GM12878 (cell line): ENCODE measurements at regions not wholly inside any gene's neighbourhood (a gene's known extent, or its start where the extent isn't known, plus 50 kb on each side); places are given as distances from the start of the nearest gene placed in this dataset.

Source experiments
- ATF7 ChIP-seq: fragments of 450-650 bp; IDR thresholded peaks from 2 replicates; pipeline ENCODE4 v1.6.1; 2016; ENCODE audit warnings: low read depth, mild to moderate bottlenecking
- BACH1 ChIP-seq: fragments of 450-650 bp; IDR thresholded peaks from 2 replicates; pipeline ENCODE4 v1.6.1; 2017; ENCODE audit warnings: mild to moderate bottlenecking, borderline replicate concordance
- CEBPB ChIP-seq, 2 experiments: fragments of 150-350 bp in 1 of 2; IDR thresholded peaks; 2 replicates each; pipeline ENCODE4 v1.6.1; 2012 to 2014; ENCODE audit warnings: low read depth in 2 of 2, low read length in 2 of 2, borderline replicate concordance in 1 of 2, inconsistent platforms in 1 of 2
- CTCF ChIP-seq, 3 experiments: IDR thresholded peaks in 2 of 3; conservative IDR thresholded peaks in 1 of 3; 2 replicates each; pipeline ENCODE4 v1.5.1; 2011; ENCODE audit warnings: low read depth in 3 of 3, low read length in 3 of 3, mild to moderate bottlenecking in 3 of 3, control low read depth in 2 of 3, moderate library complexity in 2 of 3, inconsistent platforms in 1 of 3, mixed read lengths in 1 of 3; ENCODE audit not compliant: control insufficient read depth in 2 of 3, insufficient read depth in 1 of 3; ENCODE audit errors: extremely low read depth in 1 of 3
- EZH2 ChIP-seq: IDR thresholded peaks from 2 replicates; pipeline ENCODE4 v1.6.1; 2012; ENCODE audit warnings: low read depth, mild to moderate bottlenecking, control low read depth, inconsistent platforms, low read length, borderline replicate concordance; ENCODE audit not compliant: control insufficient read depth
- GATAD2B ChIP-seq: fragments of 450-650 bp; conservative IDR thresholded peaks from 2 replicates; pipeline ENCODE4 v1.6.1; 2017; ENCODE audit warnings: low read depth, mild to moderate bottlenecking, moderate library complexity
- HSF1 ChIP-seq: fragments of 150-350 bp; IDR thresholded peaks from 2 replicates; pipeline ENCODE4 v1.6.1; 2014; ENCODE audit warnings: mild to moderate bottlenecking, low read depth, low read length
- IKZF2 ChIP-seq, 2 experiments: fragments of 450-650 bp; IDR thresholded peaks; 2 replicates each; pipeline ENCODE4 v1.6.1; 2017; ENCODE audit warnings: mild to moderate bottlenecking in 2 of 2, moderate library complexity in 2 of 2
- IRF4 ChIP-seq: IDR thresholded peaks from 2 replicates; pipeline ENCODE4 v1.6.1; 2011; ENCODE audit warnings: low read depth, low read length
- MYC ChIP-seq: IDR thresholded peaks from 2 replicates; pipeline ENCODE4 v1.6.1; 2011; ENCODE audit warnings: mild to moderate bottlenecking, low read length, moderate library complexity, inconsistent platforms; ENCODE audit not compliant: insufficient read depth, insufficient replicate concordance, insufficient read length, severe bottlenecking
- NRF1 ChIP-seq: conservative IDR thresholded peaks from 2 replicates; pipeline ENCODE4 v1.6.1; 2011; ENCODE audit warnings: mild to moderate bottlenecking, low read depth, low read length, improper control_type of control experiment
- PAX5 ChIP-seq: IDR thresholded peaks from 2 replicates; pipeline ENCODE4 v1.6.1; 2011; ENCODE audit warnings: low read depth, low read length, borderline replicate concordance
- PML ChIP-seq: IDR thresholded peaks from 2 replicates; pipeline ENCODE4 v1.6.1; 2012; ENCODE audit warnings: low read length, inconsistent platforms
- POLR2AphosphoS2 ChIP-seq: IDR thresholded peaks from 2 replicates; pipeline ENCODE4 v1.6.1; 2011; ENCODE audit warnings: low read depth, mild to moderate bottlenecking, low read length, improper control_type of control experiment, moderate library complexity
- POLR2AphosphoS5 ChIP-seq: IDR thresholded peaks from 2 replicates; pipeline ENCODE4 v1.6.1; 2011; ENCODE audit warnings: mild to moderate bottlenecking, low read length, inconsistent platforms
- RELA ChIP-seq: fragments of 450-650 bp; IDR thresholded peaks from 2 replicates; pipeline ENCODE4 v1.8.0; 2014; ENCODE audit warnings: borderline replicate concordance; ENCODE audit not compliant: partially characterized antibody
- SREBF1 ChIP-seq: IDR thresholded peaks from 2 replicates; pipeline ENCODE4 v1.6.1; 2012; ENCODE audit warnings: mild to moderate bottlenecking, low read length
- STAT1 ChIP-seq: fragments of 450-650 bp; conservative IDR thresholded peaks from 2 replicates; pipeline ENCODE4 v1.6.1; 2014; ENCODE audit warnings: antibody characterized with exemption, mild to moderate bottlenecking
- YBX1 ChIP-seq: fragments of 450-650 bp; IDR thresholded peaks from 2 replicates; pipeline ENCODE4 v1.6.1; 2016; ENCODE audit warnings: antibody characterized with exemption
- TF ChIP-seq, protein P1 (sequence below): fragments of 150-350 bp; IDR thresholded peaks from 2 replicates; pipeline ENCODE4 v1.6.1; 2016; ENCODE audit warnings: low read depth, low read length
- TF ChIP-seq, protein P2 (sequence below): fragments of 450-650 bp; formaldehyde crosslinking; IDR thresholded peaks from 2 replicates; pipeline ENCODE4 v1.5.0; 2022; ENCODE audit warnings: mild to moderate bottlenecking, missing genetic modification characterization

DNA sequence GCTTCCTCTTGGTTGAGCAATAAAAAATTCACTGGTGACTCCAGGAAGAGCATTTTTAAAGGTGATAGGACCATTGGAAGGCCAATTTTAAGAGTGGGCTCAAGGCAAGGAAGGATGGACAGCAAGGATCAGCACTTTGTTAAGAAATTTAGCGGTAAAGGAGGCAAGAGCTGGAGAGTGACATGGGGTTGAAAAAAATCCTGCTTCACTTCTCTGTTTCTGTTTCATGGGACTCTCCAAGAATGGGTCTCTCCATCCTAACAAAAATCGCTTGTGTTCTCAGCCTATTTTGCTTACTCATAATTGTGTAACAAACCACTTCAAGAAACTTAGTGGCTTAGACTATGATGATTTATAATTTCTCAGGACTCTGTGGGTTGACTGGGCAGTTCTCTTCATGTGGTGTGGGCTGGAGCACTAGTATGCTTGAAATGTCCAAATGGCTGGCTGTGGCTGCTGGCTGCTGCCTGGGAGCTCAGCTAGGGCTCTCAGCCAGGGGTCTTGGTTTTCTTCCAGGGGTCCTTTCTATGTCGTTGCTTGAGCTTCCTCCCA is 59.8 kb upstream of the ZNRF2 start (continued):
- TF ChIP-seq CTCF (IDR thresholded peaks at IDR 0.05 in 2 of 3, conservative IDR thresholded peaks at IDR 0.05 in 1 of 3; ENCODE audit: control insufficient read depth in 2 of 3, extremely low read depth in 1 of 3, insufficient read depth in 1 of 3, low read depth in 3 of 3, low read length in 3 of 3) (no peak), PML (no peak), GATAD2B (0 out of 2 replicates have a peak, but pooled peaks have one; percentile 61), NRF1 (no peak), EZH2 (no peak), PAX5 (peak; percentile 56), RELA (no peak), POLR2AphosphoS2 (no peak), SREBF1 (no peak), POLR2AphosphoS5 (no peak), MYC (no peak), BACH1 (peak; percentile 91; the same call in 1 of the 2 replicates), STAT1 (no peak), IRF4 (0 out of 2 replicates have a peak, but pooled peaks have one; percentile 32), YBX1 (no peak), HSF1 (no peak), IKZF2 (IDR thresholded peaks at IDR 0.05) (peak; percentile 85 to 90), ATF7 (peak; percentile 59), CEBPB (IDR thresholded peaks at IDR 0.05; ENCODE audit: borderline replicate concordance in 1 of 2, low read depth in 2 of 2, low read length in 2 of 2) (peak in 1 of 2 experiments; percentile 60; a peak in 1 of 4 replicates)
- TF ChIP-seq, protein P1, sequence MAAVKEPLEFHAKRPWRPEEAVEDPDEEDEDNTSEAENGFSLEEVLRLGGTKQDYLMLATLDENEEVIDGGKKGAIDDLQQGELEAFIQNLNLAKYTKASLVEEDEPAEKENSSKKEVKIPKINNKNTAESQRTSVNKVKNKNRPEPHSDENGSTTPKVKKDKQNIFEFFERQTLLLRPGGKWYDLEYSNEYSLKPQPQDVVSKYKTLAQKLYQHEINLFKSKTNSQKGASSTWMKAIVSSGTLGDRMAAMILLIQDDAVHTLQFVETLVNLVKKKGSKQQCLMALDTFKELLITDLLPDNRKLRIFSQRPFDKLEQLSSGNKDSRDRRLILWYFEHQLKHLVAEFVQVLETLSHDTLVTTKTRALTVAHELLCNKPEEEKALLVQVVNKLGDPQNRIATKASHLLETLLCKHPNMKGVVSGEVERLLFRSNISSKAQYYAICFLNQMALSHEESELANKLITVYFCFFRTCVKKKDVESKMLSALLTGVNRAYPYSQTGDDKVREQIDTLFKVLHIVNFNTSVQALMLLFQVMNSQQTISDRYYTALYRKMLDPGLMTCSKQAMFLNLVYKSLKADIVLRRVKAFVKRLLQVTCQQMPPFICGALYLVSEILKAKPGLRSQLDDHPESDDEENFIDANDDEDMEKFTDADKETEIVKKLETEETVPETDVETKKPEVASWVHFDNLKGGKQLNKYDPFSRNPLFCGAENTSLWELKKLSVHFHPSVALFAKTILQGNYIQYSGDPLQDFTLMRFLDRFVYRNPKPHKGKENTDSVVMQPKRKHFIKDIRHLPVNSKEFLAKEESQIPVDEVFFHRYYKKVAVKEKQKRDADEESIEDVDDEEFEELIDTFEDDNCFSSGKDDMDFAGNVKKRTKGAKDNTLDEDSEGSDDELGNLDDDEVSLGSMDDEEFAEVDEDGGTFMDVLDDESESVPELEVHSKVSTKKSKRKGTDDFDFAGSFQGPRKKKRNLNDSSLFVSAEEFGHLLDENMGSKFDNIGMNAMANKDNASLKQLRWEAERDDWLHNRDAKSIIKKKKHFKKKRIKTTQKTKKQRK: no peak
- TF ChIP-seq, protein P2, sequence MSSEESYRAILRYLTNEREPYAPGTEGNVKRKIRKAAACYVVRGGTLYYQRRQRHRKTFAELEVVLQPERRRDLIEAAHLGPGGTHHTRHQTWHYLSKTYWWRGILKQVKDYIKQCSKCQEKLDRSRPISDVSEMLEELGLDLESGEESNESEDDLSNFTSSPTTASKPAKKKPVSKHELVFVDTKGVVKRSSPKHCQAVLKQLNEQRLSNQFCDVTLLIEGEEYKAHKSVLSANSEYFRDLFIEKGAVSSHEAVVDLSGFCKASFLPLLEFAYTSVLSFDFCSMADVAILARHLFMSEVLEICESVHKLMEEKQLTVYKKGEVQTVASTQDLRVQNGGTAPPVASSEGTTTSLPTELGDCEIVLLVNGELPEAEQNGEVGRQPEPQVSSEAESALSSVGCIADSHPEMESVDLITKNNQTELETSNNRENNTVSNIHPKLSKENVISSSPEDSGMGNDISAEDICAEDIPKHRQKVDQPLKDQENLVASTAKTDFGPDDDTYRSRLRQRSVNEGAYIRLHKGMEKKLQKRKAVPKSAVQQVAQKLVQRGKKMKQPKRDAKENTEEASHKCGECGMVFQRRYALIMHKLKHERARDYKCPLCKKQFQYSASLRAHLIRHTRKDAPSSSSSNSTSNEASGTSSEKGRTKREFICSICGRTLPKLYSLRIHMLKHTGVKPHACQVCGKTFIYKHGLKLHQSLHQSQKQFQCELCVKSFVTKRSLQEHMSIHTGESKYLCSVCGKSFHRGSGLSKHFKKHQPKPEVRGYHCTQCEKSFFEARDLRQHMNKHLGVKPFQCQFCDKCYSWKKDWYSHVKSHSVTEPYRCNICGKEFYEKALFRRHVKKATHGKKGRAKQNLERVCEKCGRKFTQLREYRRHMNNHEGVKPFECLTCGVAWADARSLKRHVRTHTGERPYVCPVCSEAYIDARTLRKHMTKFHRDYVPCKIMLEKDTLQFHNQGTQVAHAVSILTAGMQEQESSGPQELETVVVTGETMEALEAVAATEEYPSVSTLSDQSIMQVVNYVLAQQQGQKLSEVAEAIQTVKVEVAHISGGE (CRISPR knock-in tag): no peak
